ENCODE measurements at regions not wholly inside any gene's neighbourhood (a gene's known extent, or its start where the extent isn't known, plus 50 kb on each side); places are given as distances from the start of the nearest gene placed in this dataset.

GRCh38 chr9:80501635-80502034 lies 929.9 kb downstream of the TLE4 start:
- TF ChIP-seq CTCF (IDR thresholded peaks at IDR 0.05) (no peak), POLR2A (IDR thresholded peaks at IDR 0.05) (no peak), EP300 (IDR thresholded peaks at IDR 0.05; ENCODE audit: low read depth) (no peak)

All from transverse colon (tissue), 3 donors.